HUES48 (cell line): ENCODE measurements at regions not wholly inside any gene's neighbourhood (a gene's known extent, or its start where the extent isn't known, plus 50 kb on each side); places are given as distances from the start of the nearest gene placed in this dataset.

Experiments used
- H3K27ac ChIP-seq: one replicate; pipeline ENCODE4 v1.7.0; 2013; ENCODE audit warnings: low read depth, low read length, inconsistent platforms
- H3K27me3 ChIP-seq: 2 replicates; pipeline ENCODE4 v1.6.1; 2013; ENCODE audit warnings: mild to moderate bottlenecking, low read length; ENCODE audit not compliant: control insufficient read depth, insufficient read depth
- H3K36me3 ChIP-seq: 2 replicates; pipeline ENCODE4 v1.6.1; 2013; ENCODE audit warnings: low read length; ENCODE audit not compliant: control insufficient read depth, insufficient read depth
- H3K4me1 ChIP-seq: 2 replicates; pipeline ENCODE4 v1.6.1; 2013; ENCODE audit warnings: mild to moderate bottlenecking, low read length; ENCODE audit not compliant: control insufficient read depth, insufficient read depth
- H3K4me3 ChIP-seq: 2 replicates; pipeline ENCODE4 v1.5.1; 2013; ENCODE audit warnings: mild to moderate bottlenecking, low read depth, low read length
- H3K9ac ChIP-seq: 2 replicates; pipeline ENCODE4 v1.6.1; 2013; ENCODE audit warnings: mild to moderate bottlenecking, low read depth, low read length, moderate library complexity
- H3K9me3 ChIP-seq: 2 replicates; pipeline ENCODE4 v1.6.1; 2013; ENCODE audit warnings: low read length; ENCODE audit not compliant: control insufficient read depth, insufficient read depth

- no peaks in the 10 kb centered on the region for H3K27me3 ChIP-seq
- H3K9ac ChIP-seq, result no peak overlapping the region
- H3K4me1 ChIP-seq, result peaks cover 6% of the 10 kb centered on the region; the same call in 1 of the 2 replicates
- H3K4me3 ChIP-seq, result no peak overlapping the region
- H3K27ac ChIP-seq, result no peak overlapping the region
- no peaks in the 10 kb centered on the region for H3K9me3 ChIP-seq
- no peaks in the 10 kb centered on the region for H3K36me3 ChIP-seq
Measured at GRCh38 chr18:68467329-68467728, 247.6 kb downstream of the TMX3 start.

- Histone ChIP-seq H3K4me1 (peaks cover 6% of the 10 kb centered on the region; the same call in 1 of the 2 replicates), H3K27ac (no peak overlapping the region), H3K36me3 (no peaks in the 10 kb centered on the region), H3K9ac (no peak overlapping the region), H3K4me3 (no peak overlapping the region), H3K27me3 (no peaks in the 10 kb centered on the region), H3K9me3 (no peaks in the 10 kb centered on the region)
Measured at GRCh38 chr18:68466672-68467071, 248.2 kb downstream of the TMX3 start.

- no peaks in the 10 kb centered on the region for H3K4me1 ChIP-seq
- no peak overlapping the region for H3K27ac ChIP-seq
- H3K27me3 ChIP-seq, result no peaks in the 10 kb centered on the region
- H3K36me3 ChIP-seq, result no peaks in the 10 kb centered on the region
- no peaks in the 10 kb centered on the region for H3K9me3 ChIP-seq
- no peak overlapping the region for H3K9ac ChIP-seq
- H3K4me3 ChIP-seq, result no peak overlapping the region
Measured at GRCh38 chr18:68462766-68463165, 252.1 kb downstream of the TMX3 start.

- Histone ChIP-seq H3K27ac (no peak overlapping the region), H3K9me3 (no peaks in the 10 kb centered on the region), H3K27me3 (no peaks in the 10 kb centered on the region), H3K4me3 (no peak overlapping the region), H3K36me3 (no peaks in the 10 kb centered on the region), H3K4me1 (no peaks in the 10 kb centered on the region), H3K9ac (no peak overlapping the region)
Measured at GRCh38 chr18:68462148-68462547, 252.8 kb downstream of the TMX3 start.

- H3K4me1 ChIP-seq, result no peaks in the 10 kb centered on the region
- H3K27ac ChIP-seq, result no peak overlapping the region
- no peak overlapping the region for H3K9ac ChIP-seq
- H3K9me3 ChIP-seq, result no peaks in the 10 kb centered on the region
- H3K27me3 ChIP-seq, result no peaks in the 10 kb centered on the region
- no peaks in the 10 kb centered on the region for H3K36me3 ChIP-seq
- H3K4me3 ChIP-seq, result no peak overlapping the region
Measured at GRCh38 chr18:68461481-68462018, 253.4 kb downstream of the TMX3 start.

GRCh38 chr18:68459968-68460367 is 254.9 kb downstream of the TMX3 start:
- Histone ChIP-seq H3K27ac (no peak overlapping the region), H3K36me3 (no peaks in the 10 kb centered on the region), H3K9ac (no peak overlapping the region), H3K9me3 (no peaks in the 10 kb centered on the region), H3K4me3 (no peak overlapping the region), H3K27me3 (no peaks in the 10 kb centered on the region), H3K4me1 (no peaks in the 10 kb centered on the region)

- no peak overlapping the region for H3K27ac ChIP-seq
- no peaks in the 10 kb centered on the region for H3K4me1 ChIP-seq
- no peaks in the 10 kb centered on the region for H3K9me3 ChIP-seq
- no peaks in the 10 kb centered on the region for H3K27me3 ChIP-seq
- H3K36me3 ChIP-seq, result no peaks in the 10 kb centered on the region
- no peak overlapping the region for H3K4me3 ChIP-seq
- H3K9ac ChIP-seq, result no peak overlapping the region
Measured at GRCh38 chr18:68456985-68457384, 257.9 kb downstream of the TMX3 start.

- Histone ChIP-seq H3K9ac (no peak overlapping the region), H3K9me3 (no peaks in the 10 kb centered on the region), H3K27ac (no peak overlapping the region), H3K36me3 (no peaks in the 10 kb centered on the region), H3K27me3 (no peaks in the 10 kb centered on the region), H3K4me3 (no peak overlapping the region), H3K4me1 (no peaks in the 10 kb centered on the region)
Measured at GRCh38 chr18:68455229-68455603, 259.7 kb downstream of the TMX3 start.

- Histone ChIP-seq H3K36me3 (no peaks in the 10 kb centered on the region), H3K27ac (no peak overlapping the region), H3K9ac (no peak overlapping the region), H3K4me1 (no peaks in the 10 kb centered on the region), H3K4me3 (no peak overlapping the region), H3K27me3 (no peaks in the 10 kb centered on the region), H3K9me3 (no peaks in the 10 kb centered on the region)
Measured at GRCh38 chr18:68454511-68455228, 260.2 kb downstream of the TMX3 start.

GRCh38 chr18:68449292-68449691 is 265.6 kb downstream of the TMX3 start:
- Histone ChIP-seq H3K27me3 (no peaks in the 10 kb centered on the region), H3K9me3 (no peaks in the 10 kb centered on the region), H3K4me1 (no peaks in the 10 kb centered on the region), H3K36me3 (no peaks in the 10 kb centered on the region), H3K4me3 (no peak overlapping the region), H3K27ac (no peak overlapping the region), H3K9ac (no peak overlapping the region)

GRCh38 chr18:68448736-68449135 is 266.2 kb downstream of the TMX3 start:
- H3K27ac ChIP-seq, result no peak overlapping the region

More at GRCh38 chr18:68448736-68449135, 266.2 kb downstream of the TMX3 start:
- H3K4me3 ChIP-seq, result no peak overlapping the region
- no peaks in the 10 kb centered on the region for H3K27me3 ChIP-seq
- H3K36me3 ChIP-seq, result no peaks in the 10 kb centered on the region
- H3K9me3 ChIP-seq, result no peaks in the 10 kb centered on the region
- H3K9ac ChIP-seq, result no peak overlapping the region
- no peaks in the 10 kb centered on the region for H3K4me1 ChIP-seq
